H1 (cell line): ENCODE measurements at regions not wholly inside any gene's neighbourhood (a gene's known extent, or its start where the extent isn't known, plus 50 kb on each side); places are given as distances from the start of the nearest gene placed in this dataset.

Experiments used
- BACH1 ChIP-seq: IDR thresholded peaks from 2 replicates; pipeline ENCODE4 v1.6.1; 2012; ENCODE audit warnings: low read length, improper control_type of control experiment
- BCL11A ChIP-seq, 2 experiments: IDR thresholded peaks; one replicate each; pipeline ENCODE4 v1.6.1; 2011; ENCODE audit warnings: low read depth in 2 of 2, low read length in 2 of 2, mild to moderate bottlenecking in 2 of 2
- BRCA1 ChIP-seq: IDR thresholded peaks from 2 replicates; pipeline ENCODE4 v1.6.1; 2012; ENCODE audit warnings: low read depth, low read length, improper control_type of control experiment
- CBX8 ChIP-seq: fragments of 300-800, 300-1000 bp; sonication (generic); IDR thresholded peaks from 2 replicates; pipeline ENCODE4 v1.7.1; 2016; ENCODE audit warnings: low read depth, low read length, borderline replicate concordance
- CTBP2 ChIP-seq: IDR thresholded peaks from 2 replicates; pipeline ENCODE4 v1.7.0; 2011; ENCODE audit warnings: borderline replicate concordance, mild to moderate bottlenecking, moderate library complexity, mixed read lengths, low read length; ENCODE audit not compliant: insufficient read depth, insufficient read length
- CTCF ChIP-seq, 3 experiments: IDR thresholded peaks; 1 replicate in 2 of 3; 2 replicates in 1 of 3; pipeline versions ENCODE4 v1.5.1 to v1.6.1; 2011; ENCODE audit warnings: low read length in 3 of 3, mild to moderate bottlenecking in 3 of 3, inconsistent platforms in 2 of 3, low read depth in 1 of 3, moderate library complexity in 1 of 3; ENCODE audit not compliant: insufficient read depth in 1 of 3; ENCODE audit errors: control extremely low read depth in 1 of 3
- EZH2 ChIP-seq: fragments of 200-600 bp; sonication (generic); IDR thresholded peaks from 2 replicates; pipeline ENCODE4 v1.7.1; 2012; ENCODE audit warnings: low read depth, mild to moderate bottlenecking, moderate library complexity, low read length, inconsistent platforms; ENCODE audit not compliant: severe bottlenecking
- JUND ChIP-seq: IDR thresholded peaks from 2 replicates; pipeline ENCODE4 v1.6.1; 2011; ENCODE audit warnings: mild to moderate bottlenecking, improper control_type of control experiment, low read length
- KDM4A ChIP-seq: IDR thresholded peaks from one replicate; pipeline ENCODE4 v1.7.1; 2012; ENCODE audit warnings: low read depth, mild to moderate bottlenecking, moderate library complexity, low read length, inconsistent platforms; ENCODE audit not compliant: severe bottlenecking
- MAX ChIP-seq: IDR thresholded peaks from 2 replicates; pipeline ENCODE4 v1.6.1; 2012; ENCODE audit warnings: inconsistent platforms
- POLR2AphosphoS5 ChIP-seq: IDR thresholded peaks from 2 replicates; pipeline ENCODE4 v1.6.1; 2011; ENCODE audit warnings: low read depth, low read length
- USF2 ChIP-seq: IDR thresholded peaks from 2 replicates; pipeline ENCODE4 v1.6.1; 2011; ENCODE audit warnings: low read length, improper control_type of control experiment

GRCh38 chr7:8991159-8991558, 557.8 kb downstream of the NXPH1 start:
- TF ChIP-seq BRCA1 (no peak), JUND (no peak), USF2 (no peak), POLR2AphosphoS5 (no peak), KDM4A (no peak), CTCF (IDR thresholded peaks at IDR 0.05; ENCODE audit: control extremely low read depth in 1 of 3, insufficient read depth in 1 of 3, low read depth in 1 of 3, low read length in 3 of 3) (no peak), CTBP2 (no peak), CBX8 (no peak), BCL11A (IDR thresholded peaks at IDR 0.05; ENCODE audit: low read depth in 2 of 2, low read length in 2 of 2) (no peak), MAX (no peak), EZH2 (no peak), BACH1 (no peak)
